Right ventricle myocardium superior (tissue), 1 donor: ENCODE measurements at regions not wholly inside any gene's neighbourhood (a gene's known extent, or its start where the extent isn't known, plus 50 kb on each side); places are given as distances from the start of the nearest gene placed in this dataset.
"Not testable (repeated sequence)": the region's sequence is repeated elsewhere in the genome, so short reads cannot be mapped to it uniquely, and the experiment has no call there.

ENCODE experiments used
- ATAC-seq: fragments of 200-7000 bp; cut with Tn5 transposase; one replicate; pipeline ENCODE4 v1.9.1; 2020; ENCODE audit warnings: mild to moderate bottlenecking; ENCODE audit not compliant: poor library complexity
- DNase-seq: peaks from one replicate; pipeline ENCODE4 v3.0.0-alpha.2; 2020
- intact Hi-C: fragments of 100-400 bp; cut with DNase I; formaldehyde crosslinking; loops from one replicate; pipeline ENCODE4 v1.11.2; 2022
- donor health status: DM: no; HTN: yes; CAD: no; lungs with severe emphysema.

- intact Hi-C loops = no loop called here
Measured at GRCh38 chr4:170243662-170244288, 154.0 kb upstream of the AADAT start.

GRCh38 chr4:170242471-170242870 is 152.7 kb upstream of the AADAT start:
- DNase-seq = no peak
- ATAC-seq = no peak
- intact Hi-C loops = no loop called here

More at GRCh38 chr4:170243662-170244288, 154.0 kb upstream of the AADAT start:
- no peak for DNase-seq
- no peak for ATAC-seq

GRCh38 chr4:170234800-170235199 is 145.0 kb upstream of the AADAT start:
- DNase-seq (no peak), ATAC-seq (no peak)
- intact Hi-C loops = no loop called here

GRCh38 chr4:170231377-170231776 is 141.6 kb upstream of the AADAT start:
- intact Hi-C loops = no loop called here
- DNase-seq (no peak), ATAC-seq (no peak)

- no peak for ATAC-seq
- intact Hi-C loops = no loop called here
- DNase-seq = no peak
Measured at GRCh38 chr4:170230242-170230641, 140.5 kb upstream of the AADAT start.

- intact Hi-C loops = no loop called here
- DNase-seq (no peak), ATAC-seq (no peak)
Measured at GRCh38 chr4:170229006-170229405, 139.2 kb upstream of the AADAT start.

- intact Hi-C loops = no loop called here
- no peak for ATAC-seq
- no peak for DNase-seq
Measured at GRCh38 chr4:170227928-170228327, 138.2 kb upstream of the AADAT start.

- no peak for ATAC-seq
- DNase-seq = no peak
- intact Hi-C loops = no loop called here
Measured at GRCh38 chr4:170226288-170226687, 136.5 kb upstream of the AADAT start.

- ATAC-seq = no peak
- no peak for DNase-seq
Measured at GRCh38 chr4:170214731-170215130, 125.0 kb upstream of the AADAT start.

GRCh38 chr4:170214101-170214500 is 124.3 kb upstream of the AADAT start:
- ATAC-seq (no peak), DNase-seq (no peak)
- intact Hi-C loops = no loop called here

More at GRCh38 chr4:170214731-170215130, 125.0 kb upstream of the AADAT start:
- intact Hi-C loops = no loop called here

- intact Hi-C loops = no loop called here
- no peak for DNase-seq
- ATAC-seq = no peak
Measured at GRCh38 chr4:170202721-170203120, 113.0 kb upstream of the AADAT start.

GRCh38 chr4:170198747-170199146 is 109.0 kb upstream of the AADAT start:
- no peak for ATAC-seq
- no peak for DNase-seq
- intact Hi-C loops = no loop called here

GRCh38 chr4:170194794-170195193 is 105.0 kb upstream of the AADAT start:
- intact Hi-C loops, ATAC-seq: not testable (repeated sequence)

GRCh38 chr4:170193496-170193895 is 103.7 kb upstream of the AADAT start:
- intact Hi-C loops = no loop called here
- no peak for DNase-seq
- no peak for ATAC-seq

More at GRCh38 chr4:170194794-170195193, 105.0 kb upstream of the AADAT start:
- DNase-seq = not testable (repeated sequence)

GRCh38 chr4:170190265-170190664 is 100.5 kb upstream of the AADAT start:
- intact Hi-C loops = no loop called here
- no peak for ATAC-seq
- DNase-seq = no peak

GRCh38 chr4:170170861-170171260 is 81.1 kb upstream of the AADAT start:
- ATAC-seq = no peak
- no peak for DNase-seq
- intact Hi-C loops = no loop called here

- intact Hi-C loops = no loop called here
Measured at GRCh38 chr4:170169699-170170098, 79.9 kb upstream of the AADAT start.

GRCh38 chr4:170167678-170168077 is 77.9 kb upstream of the AADAT start:
- DNase-seq (no peak), ATAC-seq (no peak)
- intact Hi-C loops = no loop called here

More at GRCh38 chr4:170169699-170170098, 79.9 kb upstream of the AADAT start:
- ATAC-seq (no peak), DNase-seq (no peak)

GRCh38 chr4:170166193-170166592 is 76.4 kb upstream of the AADAT start:
- intact Hi-C loops, ATAC-seq, DNase-seq: not testable (repeated sequence)

GRCh38 chr4:170162416-170162815 is 72.7 kb upstream of the AADAT start:
- intact Hi-C loops = no loop called here
- no peak for ATAC-seq
- DNase-seq = no peak

GRCh38 chr4:170157670-170158069 is 67.9 kb upstream of the AADAT start:
- DNase-seq = no peak
- intact Hi-C loops = no loop called here
- no peak for ATAC-seq
